HepG2 (cell line): ENCODE measurements at regions not wholly inside any gene's neighbourhood (a gene's known extent, or its start where the extent isn't known, plus 50 kb on each side); places are given as distances from the start of the nearest gene placed in this dataset.

Source experiments
- ATAC-seq: fragments of 200-7000 bp; cut with Tn5 transposase; 3 replicates; pipeline ENCODE4 v1.9.1; 2020; ENCODE audit warnings: mild to moderate bottlenecking, moderate library complexity
- BruUV-seq: library from RNA; stranded (reverse); fragments of 400-500 nt; replicated peaks from 2 replicates; lab custom pipeline; 2021; lab: Mats Ljungman, UMichigan
- CTCF ChIA-PET: fragments of 300-600 bp; formaldehyde crosslinking; extraction: SDS; loops from one replicate; lab custom pipeline; 2021; ENCODE audit warnings: low total read pairs, inconsistent platforms, low intra/inter-chr PET ratio; lab: Yijun Ruan, JAX
- POLR2A ChIA-PET: fragments of 350-600 bp; sonication (Branson Sonifier 250); formaldehyde crosslinking; loops from one replicate; lab custom pipeline; 2020; ENCODE audit warnings: antibody characterized with exemption, inconsistent platforms; lab: Yijun Ruan, JAX
- DNase-seq: peaks from one replicate; pipeline ENCODE4 v3.0.0-alpha.2; 2015; ENCODE audit warnings: low spot score
- FAIRE-seq: peaks from 3 replicates; lab custom pipeline; 2011; peaks lifted over from hg19 to GRCh38; lab: Jason Lieb, UNC
- H2AFZ ChIP-seq: one replicate; pipeline ENCODE4 v1.6.1; 2011; ENCODE audit warnings: low read length, inconsistent platforms
- H3K27ac ChIP-seq: fragments of 300-600 bp; 3 replicates; pipeline ENCODE4 v1.8.0; 2011; ENCODE audit warnings: mixed run types, mild to moderate bottlenecking, mixed read lengths, low read length, inconsistent platforms; ENCODE audit not compliant: insufficient read depth; ENCODE audit errors: extremely low read length
- H3K27me3 ChIP-seq, 2 experiments: fragments of 200-600 bp in 1 of 2; 2 replicates in 1 of 2; 3 replicates in 1 of 2; pipeline versions ENCODE4 v1.6.0 to v1.8.0; 2011; ENCODE audit warnings: low read length in 2 of 2, mild to moderate bottlenecking in 2 of 2, moderate library complexity in 2 of 2, inconsistent platforms in 1 of 2; ENCODE audit not compliant: insufficient read depth in 2 of 2, control insufficient read depth in 1 of 2
- H3K36me3 ChIP-seq, 2 experiments: fragments of 200-600 bp in 1 of 2; replicated peaks in 1 of 2; 2 replicates in 1 of 2; 3 replicates in 1 of 2; pipeline versions ENCODE4 v1.5.1 to v1.8.0; 2011; ENCODE audit warnings: low read length in 2 of 2, inconsistent platforms in 1 of 2; ENCODE audit not compliant: insufficient read depth in 2 of 2, control insufficient read depth in 1 of 2
- H3K4me1 ChIP-seq: 2 replicates; pipeline ENCODE4 v1.5.1; 2012; ENCODE audit warnings: low read length, inconsistent platforms; ENCODE audit not compliant: insufficient read depth
- H3K4me2 ChIP-seq: 2 replicates; pipeline ENCODE4 v1.6.0; 2011; ENCODE audit warnings: low read depth, low read length, inconsistent platforms
- H3K4me3 ChIP-seq, 3 experiments: fragments of 200-600 bp in 1 of 3; sonication (generic), shearing (Covaris generic) in 1 of 3; replicated peaks in 1 of 3; 2 replicates each; pipeline ENCODE4 v1.5.1; 2011 to 2016; ENCODE audit warnings: low read length in 3 of 3, inconsistent platforms in 2 of 3, low read depth in 2 of 3, mild to moderate bottlenecking in 2 of 3, control low read depth in 1 of 3, mixed read lengths in 1 of 3; ENCODE audit not compliant: insufficient read depth in 1 of 3
- H3K79me2 ChIP-seq: one replicate; pipeline ENCODE4 v1.6.1; 2011; ENCODE audit warnings: low read length, inconsistent platforms; ENCODE audit not compliant: insufficient read depth
- H3K9ac ChIP-seq: 2 replicates; pipeline ENCODE4 v1.6.0; 2011; ENCODE audit warnings: mild to moderate bottlenecking, low read depth, low read length, inconsistent platforms; ENCODE audit not compliant: insufficient read depth
- H3K9me3 ChIP-seq: 2 replicates; pipeline ENCODE4 v1.5.1; 2012; ENCODE audit warnings: mild to moderate bottlenecking, low read length
- H4K20me1 ChIP-seq: 2 replicates; pipeline ENCODE4 v1.6.0; 2011; ENCODE audit warnings: inconsistent platforms, mild to moderate bottlenecking, low read length, moderate library complexity; ENCODE audit not compliant: insufficient read depth
- ATF1 ChIP-seq: IDR thresholded peaks from 2 replicates; pipeline ENCODE4 v1.6.1; 2016; ENCODE audit warnings: mild to moderate bottlenecking, control low read depth
- ATF7-NPFF ChIP-seq: sonication (generic); formaldehyde crosslinking; IDR thresholded peaks from 2 replicates; pipeline ENCODE4 v1.8.1; 2023; ENCODE audit warnings: mild to moderate bottlenecking, low read depth, missing genetic modification reagents, moderate library complexity
- HNF4G ChIP-seq, 2 experiments: sonication (generic) in 1 of 2; formaldehyde crosslinking in 1 of 2; IDR thresholded peaks; 2 replicates each; pipeline versions ENCODE4 v1.4.0 to v1.6.1; 2011 to 2020; ENCODE audit warnings: borderline replicate concordance in 2 of 2, low read depth in 2 of 2, mild to moderate bottlenecking in 2 of 2, low read length in 1 of 2, missing genetic modification reagents in 1 of 2, moderate library complexity in 1 of 2
- JUN ChIP-seq: sonication (generic); formaldehyde crosslinking; IDR thresholded peaks from 2 replicates; pipeline ENCODE4 v1.4.0; 2020; ENCODE audit warnings: mild to moderate bottlenecking, missing genetic modification reagents
- NFYC ChIP-seq: IDR thresholded peaks from 2 replicates; pipeline ENCODE4 v1.6.1; 2016; ENCODE audit warnings: missing genetic modification reagents, missing compliant biosample characterization
- PAWR ChIP-seq: sonication (generic); formaldehyde crosslinking; IDR thresholded peaks from 2 replicates; pipeline ENCODE4 v1.4.0; 2020; ENCODE audit warnings: missing genetic modification reagents, mild to moderate bottlenecking, borderline replicate concordance
- RXRA ChIP-seq: sonication (generic); formaldehyde crosslinking; IDR thresholded peaks from 2 replicates; pipeline ENCODE4 v1.5.1; 2020; ENCODE audit warnings: missing genetic modification reagents
- TCF12 ChIP-seq, 2 experiments: fragments of 450-650 bp in 1 of 2; sonication (generic) in 1 of 2; formaldehyde crosslinking in 1 of 2; IDR thresholded peaks; 2 replicates each; pipeline versions ENCODE4 v1.6.1 to v1.8.0; 2017 to 2022; ENCODE audit warnings: antibody characterized with exemption in 1 of 2, mild to moderate bottlenecking in 1 of 2, missing genetic modification reagents in 1 of 2, moderate library complexity in 1 of 2
- TEAD3 ChIP-seq: optimal IDR thresholded peaks from 2 replicates; pipeline ENCODE3; 2016; ENCODE audit warnings: borderline replicate concordance
- YEATS4 ChIP-seq: sonication (generic); formaldehyde crosslinking; IDR thresholded peaks from 2 replicates; pipeline ENCODE4 v1.4.0; 2020; ENCODE audit warnings: missing genetic modification reagents, borderline replicate concordance
- ZNF264 ChIP-seq: sonication (generic); formaldehyde crosslinking; IDR thresholded peaks from 2 replicates; pipeline ENCODE4 v1.4.0; 2020; ENCODE audit warnings: missing genetic modification reagents
- ZNF274 ChIP-seq: sonication (generic); formaldehyde crosslinking; IDR thresholded peaks from 2 replicates; pipeline ENCODE4 v1.5.1; 2020; ENCODE audit warnings: mild to moderate bottlenecking, missing genetic modification reagents
- ZNF326 ChIP-seq: sonication (generic); formaldehyde crosslinking; IDR thresholded peaks from 2 replicates; pipeline ENCODE4 v1.4.0; 2020; ENCODE audit warnings: missing genetic modification reagents, borderline replicate concordance
- ZNF34 ChIP-seq: sonication (generic); formaldehyde crosslinking; IDR thresholded peaks from 2 replicates; pipeline ENCODE4 v1.4.0; 2020; ENCODE audit warnings: mild to moderate bottlenecking, missing genetic modification reagents, borderline replicate concordance
- ZNF563 ChIP-seq: sonication (generic); formaldehyde crosslinking; IDR thresholded peaks from 2 replicates; pipeline ENCODE4 v1.8.0; 2022; ENCODE audit warnings: mild to moderate bottlenecking, moderate library complexity, missing genetic modification reagents
- ZNF713 ChIP-seq: sonication (generic); formaldehyde crosslinking; IDR thresholded peaks from 2 replicates; pipeline ENCODE4 v1.4.0; 2020; ENCODE audit warnings: mild to moderate bottlenecking, missing genetic modification reagents
- ZNF761 ChIP-seq: sonication (generic); formaldehyde crosslinking; conservative IDR thresholded peaks from 2 replicates; pipeline ENCODE4 v1.4.0; 2020; ENCODE audit warnings: mild to moderate bottlenecking, missing genetic modification reagents
- ZNF839 ChIP-seq: sonication (generic); formaldehyde crosslinking; IDR thresholded peaks from 2 replicates; pipeline ENCODE4 v1.4.0; 2020; ENCODE audit warnings: missing genetic modification reagents, mild to moderate bottlenecking, borderline replicate concordance
- WGBS: methylation state at CpG from one replicate; pipeline ENCODE4 v1.1.6; 2017; ENCODE audit warnings: low lambda C conversion rate; 5-methylcytosine and 5-hydroxymethylcytosine counted together
- in situ Hi-C: cut with HindIII; loops from 2 replicates; pipeline ENCODE4 v1.10.0; 2017; ENCODE audit warnings: low pct_unique_long_range_greater_than_20kb; ENCODE audit not compliant: extremely low pct_ligation_motif_present
- intact Hi-C: fragments of 100-400 bp; cut with micrococcal nuclease; formaldehyde crosslinking; loops from one replicate; pipeline ENCODE4 v1.10.0; 2022; ENCODE audit not compliant: unreplicated experiment
- TF ChIP-seq, protein P1 (sequence below): IDR thresholded peaks from 2 replicates; pipeline ENCODE4 v1.6.1; 2016; ENCODE audit warnings: low read depth, control low read depth
- TF ChIP-seq, protein P2 (sequence below): IDR thresholded peaks from 2 replicates; pipeline ENCODE4 v1.6.1; 2018; ENCODE audit warnings: missing genetic modification reagents

DNA sequence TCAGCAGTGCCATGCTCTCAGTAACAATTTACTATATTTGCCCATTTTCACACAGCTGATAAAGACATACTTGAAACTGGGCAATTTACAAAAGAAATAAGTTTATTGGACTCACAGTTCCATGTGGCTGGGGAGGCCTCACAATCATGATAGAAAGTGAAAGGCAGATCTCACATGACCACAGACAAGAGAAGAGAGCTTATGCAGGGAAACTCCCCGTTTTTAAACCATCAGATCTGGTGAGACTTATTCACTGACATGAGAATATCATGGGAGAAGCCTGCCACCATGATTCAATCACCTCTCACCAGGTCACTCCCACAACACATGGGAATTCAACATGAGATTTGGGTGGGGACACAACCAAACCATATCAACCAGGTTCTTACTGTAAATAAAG, 112.1 kb upstream of the C1orf87 start:
- no peak for FAIRE-seq

DNA sequence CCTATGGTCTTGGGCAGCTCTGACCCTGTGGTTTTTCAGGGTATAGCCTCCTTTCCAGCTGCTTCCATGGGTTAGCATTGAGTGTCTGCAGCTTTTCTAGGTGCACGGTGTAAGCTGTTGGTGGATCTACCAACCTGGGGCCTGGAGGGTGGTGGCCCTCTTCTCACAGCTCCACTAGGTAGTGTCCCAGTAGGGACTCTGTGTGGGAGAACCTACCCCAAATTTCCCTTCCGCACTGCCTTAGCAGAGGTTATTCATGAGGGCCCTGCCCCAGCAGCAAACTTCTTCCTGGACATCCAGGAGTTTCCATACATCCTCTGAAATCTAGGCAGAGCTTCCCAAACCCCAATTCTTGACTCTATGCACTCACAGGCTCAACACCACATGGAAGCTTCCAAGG, 111.0 kb upstream of the C1orf87 start:
- H2AFZ ChIP-seq = no peak overlapping the region
- in situ Hi-C loops (no loop called here), intact Hi-C loops (no loop called here)
- BruUV-seq = no TSS peak
- no peaks in the 10 kb centered on the region for H3K27me3 ChIP-seq
- no peaks in the 10 kb centered on the region for H3K79me2 ChIP-seq
- ATAC-seq (no peak), FAIRE-seq (no peak), DNase-seq (no peak)
- H3K9me3 ChIP-seq = peaks cover 20% of the 10 kb centered on the region
- H3K27ac ChIP-seq = no peak overlapping the region
- no peak overlapping the region for H3K9ac ChIP-seq
- no peaks in the 10 kb centered on the region for H3K36me3 ChIP-seq
- no peak overlapping the region for H3K4me2 ChIP-seq
- ChIA-PET CTCF (no interaction called here), POLR2A (no interaction called here)
- H3K4me3 ChIP-seq = no peak overlapping the region
- H4K20me1 ChIP-seq = no peaks in the 10 kb centered on the region
- WGBS = 42% methylated on average over 2 of the region's 2 CpGs
- H3K4me1 ChIP-seq = no peaks in the 10 kb centered on the region
- no peak for TF ChIP-seq ZNF761 (CRISPR knock-in tag)
- TF ChIP-seq TEAD3 = no peak
- TF ChIP-seq JUN = no peak
- TF ChIP-seq TCF12 (IDR thresholded peaks at IDR 0.05) = no peak
- TF ChIP-seq TCF12 (CRISPR knock-in tag; IDR thresholded peaks at IDR 0.05) = no peak
- no peak for TF ChIP-seq ATF7-NPFF
- TF ChIP-seq HNF4G (IDR thresholded peaks at IDR 0.05; ENCODE audit: borderline replicate concordance, low read depth, low read length) = no peak
- no peak for TF ChIP-seq HNF4G (CRISPR knock-in tag; IDR thresholded peaks at IDR 0.05; ENCODE audit: borderline replicate concordance, low read depth)
- TF ChIP-seq, protein P1, sequence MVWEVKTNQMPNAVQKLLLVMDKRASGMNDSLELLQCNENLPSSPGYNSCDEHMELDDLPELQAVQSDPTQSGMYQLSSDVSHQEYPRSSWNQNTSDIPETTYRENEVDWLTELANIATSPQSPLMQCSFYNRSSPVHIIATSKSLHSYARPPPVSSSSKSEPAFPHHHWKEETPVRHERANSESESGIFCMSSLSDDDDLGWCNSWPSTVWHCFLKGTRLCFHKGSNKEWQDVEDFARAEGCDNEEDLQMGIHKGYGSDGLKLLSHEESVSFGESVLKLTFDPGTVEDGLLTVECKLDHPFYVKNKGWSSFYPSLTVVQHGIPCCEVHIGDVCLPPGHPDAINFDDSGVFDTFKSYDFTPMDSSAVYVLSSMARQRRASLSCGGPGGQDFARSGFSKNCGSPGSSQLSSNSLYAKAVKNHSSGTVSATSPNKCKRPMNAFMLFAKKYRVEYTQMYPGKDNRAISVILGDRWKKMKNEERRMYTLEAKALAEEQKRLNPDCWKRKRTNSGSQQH (CRISPR knock-in tag) = no peak
- TF ChIP-seq ZNF326 (CRISPR knock-in tag) = no peak
- TF ChIP-seq, protein P2, sequence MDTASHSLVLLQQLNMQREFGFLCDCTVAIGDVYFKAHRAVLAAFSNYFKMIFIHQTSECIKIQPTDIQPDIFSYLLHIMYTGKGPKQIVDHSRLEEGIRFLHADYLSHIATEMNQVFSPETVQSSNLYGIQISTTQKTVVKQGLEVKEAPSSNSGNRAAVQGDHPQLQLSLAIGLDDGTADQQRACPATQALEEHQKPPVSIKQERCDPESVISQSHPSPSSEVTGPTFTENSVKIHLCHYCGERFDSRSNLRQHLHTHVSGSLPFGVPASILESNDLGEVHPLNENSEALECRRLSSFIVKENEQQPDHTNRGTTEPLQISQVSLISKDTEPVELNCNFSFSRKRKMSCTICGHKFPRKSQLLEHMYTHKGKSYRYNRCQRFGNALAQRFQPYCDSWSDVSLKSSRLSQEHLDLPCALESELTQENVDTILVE = no peak
- no peak for TF ChIP-seq YEATS4 (CRISPR knock-in tag)
- TF ChIP-seq ZNF563 (CRISPR knock-in tag) = no peak
- TF ChIP-seq ZNF713 (CRISPR knock-in tag) = no peak
- TF ChIP-seq RXRA = no peak
- TF ChIP-seq NFYC (CRISPR knock-in tag) = no peak
- no peak for TF ChIP-seq ZNF34
- no peak for TF ChIP-seq ZNF839 (CRISPR knock-in tag)
- TF ChIP-seq PAWR = no peak

More for the DNA sequence above, 112.1 kb upstream of the C1orf87 start:
- H3K4me3 ChIP-seq = no peak overlapping the region
- peaks cover 20% of the 10 kb centered on the region for H3K9me3 ChIP-seq
- H3K4me1 ChIP-seq = no peaks in the 10 kb centered on the region
- no peak overlapping the region for H3K27ac ChIP-seq
- no peak overlapping the region for H2AFZ ChIP-seq
- 0% methylated on average over 1 of the region's 1 CpG for WGBS
- H3K9ac ChIP-seq = no peak overlapping the region
- no peaks in the 10 kb centered on the region for H3K79me2 ChIP-seq
- no peak for ATAC-seq
- DNase-seq = no peak
- no peaks in the 10 kb centered on the region for H4K20me1 ChIP-seq
- no peak overlapping the region for H3K4me2 ChIP-seq
- TF ChIP-seq ZNF264 (no peak), ZNF274 (CRISPR knock-in tag) (no peak), ATF1 (no peak)
- no peaks in the 10 kb centered on the region for H3K27me3 ChIP-seq
- no peaks in the 10 kb centered on the region for H3K36me3 ChIP-seq
- in situ Hi-C loops (no loop called here), intact Hi-C loops (no loop called here)
- POLR2A ChIA-PET = no interaction called here
- no TSS peak for BruUV-seq
- CTCF ChIA-PET = no interaction called here
